Epithelial cell of proximal tubule (primary cell): ENCODE measurements at regions not wholly inside any gene's neighbourhood (a gene's known extent, or its start where the extent isn't known, plus 50 kb on each side); places are given as distances from the start of the nearest gene placed in this dataset.
"Not testable (repeated sequence)": the region's sequence is repeated elsewhere in the genome, so short reads cannot be mapped to it uniquely, and the experiment has no call there.

Experiments
- DNase-seq: peaks from one replicate; pipeline ENCODE4 v3.0.0-alpha.2; 2011; ENCODE audit warnings: low read depth
- H3K4me3 ChIP-seq: 2 replicates; pipeline ENCODE4 v1.5.1; 2011; ENCODE audit warnings: low read depth, mild to moderate bottlenecking, low read length
- CTCF ChIP-seq: conservative IDR thresholded peaks from 2 replicates; pipeline ENCODE4 v1.5.1; 2012; ENCODE audit warnings: low read depth, mild to moderate bottlenecking, low read length

DNA sequence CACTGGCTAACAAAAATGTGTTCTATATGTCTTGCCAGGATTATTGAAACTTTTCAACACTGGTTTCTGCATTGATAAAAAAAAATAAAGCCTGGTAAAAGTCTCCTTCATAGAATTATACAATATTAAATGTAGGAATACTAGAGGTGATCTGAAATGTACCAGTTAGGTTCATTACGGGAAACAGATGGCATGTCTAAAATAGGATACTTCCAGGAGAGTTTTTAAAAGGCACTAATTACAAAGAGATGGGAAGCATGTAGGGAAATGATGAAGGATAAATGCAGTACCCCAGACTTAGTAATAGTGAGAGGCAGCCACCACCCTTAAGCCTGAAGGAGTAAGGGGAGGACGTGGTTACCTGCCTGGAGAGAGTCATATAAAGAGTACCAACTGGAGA lies 107.0 kb upstream of the NPSR1 start:
- no peak for TF ChIP-seq CTCF
- DNase-seq = no peak

DNA sequence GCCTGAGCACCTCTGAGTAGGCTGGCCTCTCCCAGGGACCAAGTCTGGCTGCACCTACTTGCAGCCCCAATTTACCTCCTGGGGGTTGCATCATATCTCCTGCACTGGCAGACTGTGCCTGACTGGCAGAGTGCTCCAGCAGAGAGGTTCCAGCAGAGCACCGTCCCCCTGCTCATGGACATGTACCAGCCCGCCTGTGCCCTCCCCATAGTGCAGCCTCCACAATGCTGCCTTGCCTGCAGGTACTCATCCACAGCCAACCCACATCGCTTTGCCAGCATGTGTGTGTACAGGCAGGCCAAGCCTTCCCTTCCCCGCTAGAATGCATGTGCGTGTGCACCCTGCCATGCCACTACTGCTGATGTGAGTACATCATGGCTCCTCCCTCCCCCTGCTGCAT lies 105.5 kb upstream of the NPSR1 start:
- no peak for DNase-seq
- no peak overlapping the region for H3K4me3 ChIP-seq
- TF ChIP-seq CTCF = no peak

More for the DNA sequence above, 107.0 kb upstream of the NPSR1 start:
- H3K4me3 ChIP-seq = no peak overlapping the region

- H3K4me3 ChIP-seq = no peak overlapping the region
- no peak for TF ChIP-seq CTCF
- DNase-seq = no peak
Observed at GRCh38 chr7:34558022-34558421, 100.0 kb upstream of the NPSR1 start.

DNA sequence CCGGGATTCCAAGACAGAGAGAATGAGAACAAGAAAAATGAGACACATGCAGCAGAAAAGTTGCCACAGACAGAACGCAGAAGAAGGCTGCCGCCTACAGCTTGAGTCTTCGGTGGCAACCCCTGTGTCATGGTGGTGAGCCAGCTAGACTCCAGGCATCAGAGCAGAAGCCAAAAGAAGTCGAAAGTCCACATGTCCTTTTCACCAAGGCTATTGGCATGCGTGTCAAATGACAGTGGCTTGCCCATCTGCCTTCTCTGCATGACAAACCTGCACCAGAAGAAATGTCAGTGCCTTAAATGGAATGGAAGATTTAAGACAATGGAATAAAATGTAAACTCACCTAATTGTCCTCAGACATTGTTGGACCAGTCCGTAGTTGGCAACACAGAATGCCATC lies 93.9 kb upstream of the NPSR1 start:
- no peak for TF ChIP-seq CTCF

GRCh38 chr7:34567906-34568305 lies 90.1 kb upstream of the NPSR1 start:
- no peak overlapping the region for H3K4me3 ChIP-seq
- no peak for TF ChIP-seq CTCF
- no peak for DNase-seq

More for the DNA sequence above, 93.9 kb upstream of the NPSR1 start:
- no peak overlapping the region for H3K4me3 ChIP-seq
- no peak for DNase-seq

GRCh38 chr7:34569975-34570699 lies 87.9 kb upstream of the NPSR1 start:
- no peak for TF ChIP-seq CTCF
- no peak for DNase-seq
- H3K4me3 ChIP-seq = no peak overlapping the region

DNA sequence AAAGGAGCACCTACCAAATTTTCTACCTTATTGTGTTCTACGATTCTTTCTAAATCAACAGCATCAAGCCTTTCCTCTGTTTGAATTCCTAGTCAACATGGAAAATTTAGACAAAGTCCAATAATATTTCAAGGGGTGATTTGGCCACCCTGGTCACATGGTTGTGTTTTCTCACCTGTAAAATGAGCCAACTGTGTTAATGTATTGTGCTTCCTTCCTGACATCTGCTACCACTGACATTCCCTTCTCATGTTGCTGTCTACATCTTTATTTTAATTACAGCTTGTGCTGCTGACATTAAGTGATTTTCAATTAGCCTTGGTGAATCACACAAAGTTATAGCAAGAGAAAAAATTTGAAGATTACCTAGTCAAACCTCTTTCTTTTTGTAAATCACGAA lies 83.0 kb upstream of the NPSR1 start:
- no peak for DNase-seq
- TF ChIP-seq CTCF = no peak
- H3K4me3 ChIP-seq = no peak overlapping the region

DNA sequence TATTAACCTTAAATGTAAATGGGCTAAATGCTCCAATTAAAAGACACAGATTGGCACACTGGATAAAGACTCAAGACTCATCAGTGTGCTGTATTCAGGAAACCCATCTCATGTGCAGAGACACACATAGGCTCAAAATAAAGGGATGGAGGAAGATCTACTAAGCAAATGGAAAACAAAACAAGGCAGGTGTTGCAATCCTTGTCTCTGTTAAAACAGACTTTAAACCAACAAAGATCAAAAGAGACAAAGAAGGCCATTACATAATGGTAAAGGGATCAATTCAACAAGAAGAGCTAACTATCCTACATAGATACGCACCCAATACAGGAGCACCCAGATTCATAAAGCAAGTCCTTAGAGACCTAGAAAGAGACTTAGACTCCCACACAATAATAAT lies 80.1 kb upstream of the NPSR1 start:
- H3K4me3 ChIP-seq, DNase-seq: not testable (repeated sequence)

DNA sequence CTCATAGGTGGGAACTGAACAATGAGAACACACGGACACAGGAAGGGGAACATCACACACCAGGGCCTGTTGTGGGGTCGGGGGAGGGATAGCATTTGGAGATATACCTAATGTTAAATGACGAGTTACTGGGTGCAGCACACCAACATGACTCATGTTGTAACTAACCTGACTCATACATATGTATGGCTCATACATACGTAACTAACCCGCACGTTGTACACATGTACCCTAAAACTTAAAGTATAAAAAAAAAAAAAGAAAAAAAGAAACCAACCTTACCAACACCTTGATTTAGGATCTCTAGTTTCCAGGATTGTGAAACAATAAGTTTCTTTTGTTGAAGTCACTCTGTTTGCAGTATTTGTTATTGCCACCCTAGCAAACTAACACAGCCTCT lies 76.3 kb upstream of the NPSR1 start:
- not testable (repeated sequence) for DNase-seq, H3K4me3 ChIP-seq
